Thyroid gland (tissue), 4 donors: ENCODE measurements at regions not wholly inside any gene's neighbourhood (a gene's known extent, or its start where the extent isn't known, plus 50 kb on each side); places are given as distances from the start of the nearest gene placed in this dataset.

Experiments used
- CTCF ChIP-seq, 6 experiments: fragments of 200-600 bp in 3 of 6; fragments of 450-650 bp in 3 of 6; sonication (generic) in 3 of 6; IDR thresholded peaks; one replicate each; pipeline ENCODE4 v1.5.1; 2016 to 2019; ENCODE audit warnings: antibody characterized with exemption in 6 of 6, mild to moderate bottlenecking in 2 of 6, inconsistent platforms in 1 of 6, moderate library complexity in 1 of 6
- POLR2A ChIP-seq, 2 donors: fragments of 450-650 bp; IDR thresholded peaks; one replicate each; pipeline ENCODE4 v1.6.1; 2017; ENCODE audit warnings: antibody characterized with exemption in 2 of 2, mild to moderate bottlenecking in 2 of 2, moderate library complexity in 1 of 2

- TF ChIP-seq CTCF (IDR thresholded peaks at IDR 0.05) (no peak), POLR2A (IDR thresholded peaks at IDR 0.05) (no peak)
These were observed 549.8 kb upstream of the LCORL start for GRCh38 chr4:18571301-18571761.
